GM23248 (cell line): ENCODE measurements at regions not wholly inside any gene's neighbourhood (a gene's known extent, or its start where the extent isn't known, plus 50 kb on each side); places are given as distances from the start of the nearest gene placed in this dataset.

ENCODE experiments used
- EZH2 ChIP-seq: fragments of 200-600 bp; sonication (generic); IDR thresholded peaks from 2 replicates; pipeline ENCODE4 v1.6.1; 2018; ENCODE audit warnings: antibody characterized with exemption, mild to moderate bottlenecking; ENCODE audit not compliant: insufficient read depth, poor library complexity, severe bottlenecking
- EZH2phosphoT487 ChIP-seq: fragments of 200-600 bp; sonication (generic); IDR thresholded peaks from 2 replicates; pipeline ENCODE4 v1.6.1; 2018; ENCODE audit warnings: antibody characterized with exemption, moderate library complexity, mild to moderate bottlenecking, low read depth; ENCODE audit not compliant: insufficient read depth

GRCh38 chr2:67867735-67868134 lies 195.1 kb downstream of the C1D start:
- no peak for TF ChIP-seq EZH2phosphoT487
- TF ChIP-seq EZH2 = no peak
